ENCODE measurements at regions not wholly inside any gene's neighbourhood (a gene's known extent, or its start where the extent isn't known, plus 50 kb on each side); places are given as distances from the start of the nearest gene placed in this dataset.

DNA sequence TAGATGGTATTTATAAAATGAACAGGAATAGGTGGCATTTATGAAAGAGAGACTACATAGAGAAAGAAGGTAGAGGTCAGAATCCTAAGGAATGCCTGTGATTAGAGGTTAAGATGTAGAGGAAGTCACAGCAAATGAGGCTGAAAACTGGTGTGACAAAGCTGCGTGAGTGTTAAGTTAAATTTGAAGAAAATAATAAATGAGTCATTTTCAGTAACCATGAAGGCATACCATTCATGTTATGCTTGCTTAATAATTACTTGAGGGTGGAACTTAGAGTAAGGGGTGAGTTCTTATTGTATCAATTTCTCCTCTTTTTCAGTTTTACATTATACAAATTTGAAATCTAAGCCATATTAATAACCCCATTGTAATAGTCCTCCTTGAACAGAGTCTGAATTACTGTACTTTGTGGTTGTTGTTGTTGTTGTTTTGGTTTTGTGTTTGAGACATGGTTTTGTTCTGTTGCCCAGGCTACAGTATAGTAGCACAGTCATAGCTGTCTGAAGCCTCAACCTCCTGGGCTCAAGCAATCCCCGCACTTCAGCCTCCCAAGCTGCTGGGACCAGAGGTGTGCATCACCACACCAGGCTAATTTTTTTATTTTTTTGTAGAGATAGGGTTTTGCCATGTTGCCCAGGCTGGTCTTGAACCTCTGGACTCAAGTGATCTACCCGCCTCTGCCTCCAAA is 761.5 kb downstream of the GALC start:
- peaks cover 5% of the 10 kb centered on the region for H3K27me3 Mint-ChIP-seq (ENCODE audit: insufficient read depth, low read depth, poor library complexity)
- Histone ChIP-seq H3K36me3 (ENCODE audit: insufficient read depth) (no peaks in the 10 kb centered on the region), H3K4me1 (ENCODE audit: insufficient read depth) (peaks cover 31% of the 10 kb centered on the region), H3K9me2 (ENCODE audit: insufficient read depth) (no peaks in the 10 kb centered on the region), H3F3A (replicated peaks; ENCODE audit: low read depth) (no peaks in the 10 kb centered on the region), H3K4me3 (no peak overlapping the region), H2AFZ (no peak overlapping the region), H3K4me2 (no peak overlapping the region), H3K27ac (ENCODE audit: low read depth) (no peak overlapping the region), H3K27me3 (ENCODE audit: insufficient read depth) (no peaks in the 10 kb centered on the region), H3K79me2 (replicated peaks; ENCODE audit: insufficient read depth) (no peaks in the 10 kb centered on the region), H4K20me1 (replicated peaks; ENCODE audit: insufficient read depth) (no peaks in the 10 kb centered on the region)
- peaks cover 27% of the 10 kb centered on the region for H3K4me1 Mint-ChIP-seq
- TF ChIP-seq CREB1 (CRISPR knock-in tag; IDR thresholded peaks at IDR 0.05; ENCODE audit: low read depth) = no peak
- TF ChIP-seq, protein P1, sequence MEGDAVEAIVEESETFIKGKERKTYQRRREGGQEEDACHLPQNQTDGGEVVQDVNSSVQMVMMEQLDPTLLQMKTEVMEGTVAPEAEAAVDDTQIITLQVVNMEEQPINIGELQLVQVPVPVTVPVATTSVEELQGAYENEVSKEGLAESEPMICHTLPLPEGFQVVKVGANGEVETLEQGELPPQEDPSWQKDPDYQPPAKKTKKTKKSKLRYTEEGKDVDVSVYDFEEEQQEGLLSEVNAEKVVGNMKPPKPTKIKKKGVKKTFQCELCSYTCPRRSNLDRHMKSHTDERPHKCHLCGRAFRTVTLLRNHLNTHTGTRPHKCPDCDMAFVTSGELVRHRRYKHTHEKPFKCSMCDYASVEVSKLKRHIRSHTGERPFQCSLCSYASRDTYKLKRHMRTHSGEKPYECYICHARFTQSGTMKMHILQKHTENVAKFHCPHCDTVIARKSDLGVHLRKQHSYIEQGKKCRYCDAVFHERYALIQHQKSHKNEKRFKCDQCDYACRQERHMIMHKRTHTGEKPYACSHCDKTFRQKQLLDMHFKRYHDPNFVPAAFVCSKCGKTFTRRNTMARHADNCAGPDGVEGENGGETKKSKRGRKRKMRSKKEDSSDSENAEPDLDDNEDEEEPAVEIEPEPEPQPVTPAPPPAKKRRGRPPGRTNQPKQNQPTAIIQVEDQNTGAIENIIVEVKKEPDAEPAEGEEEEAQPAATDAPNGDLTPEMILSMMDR (conservative IDR thresholded peaks at IDR 0.05; ENCODE audit: low read depth in 2 of 2) = no peak
- no peak for TF ChIP-seq STAT1 (IDR thresholded peaks at IDR 0.05; ENCODE audit: unreplicated experiment)
- TF ChIP-seq ZNF114 (CRISPR knock-in tag; IDR thresholded peaks at IDR 0.05) = no peak
- TF ChIP-seq JUNB (IDR thresholded peaks at IDR 0.05; ENCODE audit: unreplicated experiment) = no peak
- TF ChIP-seq, protein P2, sequence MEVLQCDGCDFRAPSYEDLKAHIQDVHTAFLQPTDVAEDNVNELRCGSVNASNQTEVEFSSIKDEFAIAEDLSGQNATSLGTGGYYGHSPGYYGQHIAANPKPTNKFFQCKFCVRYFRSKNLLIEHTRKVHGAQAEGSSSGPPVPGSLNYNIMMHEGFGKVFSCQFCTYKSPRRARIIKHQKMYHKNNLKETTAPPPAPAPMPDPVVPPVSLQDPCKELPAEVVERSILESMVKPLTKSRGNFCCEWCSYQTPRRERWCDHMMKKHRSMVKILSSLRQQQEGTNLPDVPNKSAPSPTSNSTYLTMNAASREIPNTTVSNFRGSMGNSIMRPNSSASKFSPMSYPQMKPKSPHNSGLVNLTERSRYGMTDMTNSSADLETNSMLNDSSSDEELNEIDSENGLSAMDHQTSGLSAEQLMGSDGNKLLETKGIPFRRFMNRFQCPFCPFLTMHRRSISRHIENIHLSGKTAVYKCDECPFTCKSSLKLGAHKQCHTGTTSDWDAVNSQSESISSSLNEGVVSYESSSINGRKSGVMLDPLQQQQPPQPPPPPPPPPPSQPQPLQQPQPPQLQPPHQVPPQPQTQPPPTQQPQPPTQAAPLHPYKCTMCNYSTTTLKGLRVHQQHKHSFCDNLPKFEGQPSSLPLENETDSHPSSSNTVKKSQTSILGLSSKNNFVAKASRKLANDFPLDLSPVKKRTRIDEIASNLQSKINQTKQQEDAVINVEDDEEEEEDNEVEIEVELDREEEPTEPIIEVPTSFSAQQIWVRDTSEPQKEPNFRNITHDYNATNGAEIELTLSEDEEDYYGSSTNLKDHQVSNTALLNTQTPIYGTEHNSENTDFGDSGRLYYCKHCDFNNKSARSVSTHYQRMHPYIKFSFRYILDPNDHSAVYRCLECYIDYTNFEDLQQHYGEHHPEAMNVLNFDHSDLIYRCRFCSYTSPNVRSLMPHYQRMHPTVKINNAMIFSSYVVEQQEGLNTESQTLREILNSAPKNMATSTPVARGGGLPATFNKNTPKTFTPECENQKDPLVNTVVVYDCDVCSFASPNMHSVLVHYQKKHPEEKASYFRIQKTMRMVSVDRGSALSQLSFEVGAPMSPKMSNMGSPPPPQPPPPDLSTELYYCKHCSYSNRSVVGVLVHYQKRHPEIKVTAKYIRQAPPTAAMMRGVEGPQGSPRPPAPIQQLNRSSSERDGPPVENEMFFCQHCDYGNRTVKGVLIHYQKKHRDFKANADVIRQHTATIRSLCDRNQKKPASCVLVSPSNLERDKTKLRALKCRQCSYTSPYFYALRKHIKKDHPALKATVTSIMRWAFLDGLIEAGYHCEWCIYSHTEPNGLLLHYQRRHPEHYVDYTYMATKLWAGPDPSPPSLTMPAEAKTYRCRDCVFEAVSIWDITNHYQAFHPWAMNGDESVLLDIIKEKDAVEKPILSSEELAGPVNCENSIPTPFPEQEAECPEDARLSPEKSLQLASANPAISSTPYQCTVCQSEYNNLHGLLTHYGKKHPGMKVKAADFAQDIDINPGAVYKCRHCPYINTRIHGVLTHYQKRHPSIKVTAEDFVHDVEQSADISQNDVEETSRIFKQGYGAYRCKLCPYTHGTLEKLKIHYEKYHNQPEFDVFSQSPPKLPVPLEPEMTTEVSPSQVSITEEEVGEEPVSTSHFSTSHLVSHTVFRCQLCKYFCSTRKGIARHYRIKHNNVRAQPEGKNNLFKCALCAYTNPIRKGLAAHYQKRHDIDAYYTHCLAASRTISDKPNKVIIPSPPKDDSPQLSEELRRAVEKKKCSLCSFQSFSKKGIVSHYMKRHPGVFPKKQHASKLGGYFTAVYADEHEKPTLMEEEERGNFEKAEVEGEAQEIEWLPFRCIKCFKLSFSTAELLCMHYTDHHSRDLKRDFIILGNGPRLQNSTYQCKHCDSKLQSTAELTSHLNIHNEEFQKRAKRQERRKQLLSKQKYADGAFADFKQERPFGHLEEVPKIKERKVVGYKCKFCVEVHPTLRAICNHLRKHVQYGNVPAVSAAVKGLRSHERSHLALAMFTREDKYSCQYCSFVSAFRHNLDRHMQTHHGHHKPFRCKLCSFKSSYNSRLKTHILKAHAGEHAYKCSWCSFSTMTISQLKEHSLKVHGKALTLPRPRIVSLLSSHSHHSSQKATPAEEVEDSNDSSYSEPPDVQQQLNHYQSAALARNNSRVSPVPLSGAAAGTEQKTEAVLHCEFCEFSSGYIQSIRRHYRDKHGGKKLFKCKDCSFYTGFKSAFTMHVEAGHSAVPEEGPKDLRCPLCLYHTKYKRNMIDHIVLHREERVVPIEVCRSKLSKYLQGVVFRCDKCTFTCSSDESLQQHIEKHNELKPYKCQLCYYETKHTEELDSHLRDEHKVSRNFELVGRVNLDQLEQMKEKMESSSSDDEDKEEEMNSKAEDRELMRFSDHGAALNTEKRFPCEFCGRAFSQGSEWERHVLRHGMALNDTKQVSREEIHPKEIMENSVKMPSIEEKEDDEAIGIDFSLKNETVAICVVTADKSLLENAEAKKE (CRISPR knock-in tag; IDR thresholded peaks at IDR 0.05) = no peak
- no peak for DNase-seq (ENCODE audit: low spot score)
- peaks cover 22% of the 10 kb centered on the region for H3K9me3 Mint-ChIP-seq
- H3K27ac Mint-ChIP-seq = no peak overlapping the region
- peaks cover 24% of the 10 kb centered on the region for H3K36me3 Mint-ChIP-seq (ENCODE audit: low read depth)
- H3K4me3 Mint-ChIP-seq = no peak overlapping the region
- ATAC-seq = no peak

All from GM23338 (cell line).